Stomach (tissue), 4 donors: ENCODE measurements at regions not wholly inside any gene's neighbourhood (a gene's known extent, or its start where the extent isn't known, plus 50 kb on each side); places are given as distances from the start of the nearest gene placed in this dataset.

Experiments used
- CTCF ChIP-seq, 7 experiments: fragments of 450-650 bp in 4 of 7; fragments of 200-600 bp in 3 of 7; sonication (generic) in 3 of 7; IDR thresholded peaks; one replicate each; pipeline ENCODE4 v1.5.1; 2016 to 2019; ENCODE audit warnings: antibody characterized with exemption in 7 of 7, control low read depth in 2 of 7, mild to moderate bottlenecking in 1 of 7
- POLR2AphosphoS5 ChIP-seq, 3 donors: sonication (generic); formaldehyde crosslinking; IDR thresholded peaks; one replicate each; pipeline ENCODE4 v1.6.1; 2016; ENCODE audit warnings: antibody characterized with exemption in 3 of 3

GRCh38 chr3:10709110-10709781 lies 106.8 kb upstream of the SLC6A11 start:
- TF ChIP-seq CTCF (IDR thresholded peaks at IDR 0.05) (no peak), POLR2AphosphoS5 (IDR thresholded peaks at IDR 0.05) (no peak)
